HL-60 (cell line): ENCODE measurements at regions not wholly inside any gene's neighbourhood (a gene's known extent, or its start where the extent isn't known, plus 50 kb on each side); places are given as distances from the start of the nearest gene placed in this dataset.

Experiments
- DNase-seq, 2 experiments: peaks; one replicate each; pipeline ENCODE4 v3.0.0-alpha.2; 2010 to 2020; ENCODE audit warnings: low read depth in 1 of 2, low spot score in 1 of 2
- H3K27ac ChIP-seq: fragments of 250-450 bp; sonication (Bioruptor Pico); replicated peaks from 2 replicates; pipeline ENCODE4 v1.5.1; 2020; ENCODE audit warnings: mild to moderate bottlenecking, moderate library complexity
- H3K27me3 ChIP-seq: fragments of 250-450 bp; sonication (Bioruptor Pico); 2 replicates; pipeline ENCODE4 v1.5.1; 2021; ENCODE audit warnings: mild to moderate bottlenecking, moderate library complexity; ENCODE audit not compliant: insufficient read depth, poor library complexity, severe bottlenecking
- H3K4me3 ChIP-seq: replicated peaks from 2 replicates; pipeline ENCODE4 v1.5.1; 2011; ENCODE audit warnings: mild to moderate bottlenecking, control low read depth, low read length; ENCODE audit not compliant: insufficient read depth
- GABPA ChIP-seq: IDR thresholded peaks from 2 replicates; pipeline ENCODE4 v1.6.1; 2012; ENCODE audit warnings: low read depth
- POLR2AphosphoS5 ChIP-seq: IDR thresholded peaks from 2 replicates; pipeline ENCODE4 v1.6.1; 2012; ENCODE audit warnings: low read depth
- SPI1 ChIP-seq: IDR thresholded peaks from 2 replicates; pipeline ENCODE4 v1.6.1; 2012; ENCODE audit warnings: low read depth, mild to moderate bottlenecking, borderline replicate concordance
- TF ChIP-seq, protein P1 (sequence below): IDR thresholded peaks from one replicate; pipeline ENCODE4 v1.5.1; 2011; ENCODE audit warnings: low read length, control low read depth, inconsistent platforms; ENCODE audit not compliant: insufficient read depth
- TF ChIP-seq, protein P2 (sequence below): IDR thresholded peaks from 2 replicates; pipeline ENCODE4 v1.6.1; 2012; ENCODE audit warnings: low read depth; ENCODE audit not compliant: insufficient replicate concordance

DNA sequence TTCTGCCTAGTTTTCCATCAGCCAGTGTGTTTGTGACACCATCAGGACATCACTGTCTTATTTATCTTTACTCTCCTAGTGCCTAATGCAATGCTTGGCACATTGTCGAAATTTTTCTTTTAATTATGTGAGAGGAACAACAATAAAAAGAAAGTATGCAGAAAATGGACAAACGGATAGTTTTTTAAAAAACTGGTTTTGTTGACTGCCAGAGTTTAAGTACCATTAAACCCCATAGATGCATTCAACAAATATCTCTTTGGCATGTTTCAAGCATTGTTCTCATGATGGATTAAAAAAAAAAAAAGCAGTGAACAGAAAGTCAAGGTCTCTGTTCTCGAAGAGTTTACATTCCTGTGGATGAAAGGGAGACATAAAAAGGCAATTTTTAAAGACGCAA is 398.4 kb downstream of the PPP3CA start:
- no peak overlapping the region for H3K4me3 ChIP-seq
- TF ChIP-seq, protein P1, sequence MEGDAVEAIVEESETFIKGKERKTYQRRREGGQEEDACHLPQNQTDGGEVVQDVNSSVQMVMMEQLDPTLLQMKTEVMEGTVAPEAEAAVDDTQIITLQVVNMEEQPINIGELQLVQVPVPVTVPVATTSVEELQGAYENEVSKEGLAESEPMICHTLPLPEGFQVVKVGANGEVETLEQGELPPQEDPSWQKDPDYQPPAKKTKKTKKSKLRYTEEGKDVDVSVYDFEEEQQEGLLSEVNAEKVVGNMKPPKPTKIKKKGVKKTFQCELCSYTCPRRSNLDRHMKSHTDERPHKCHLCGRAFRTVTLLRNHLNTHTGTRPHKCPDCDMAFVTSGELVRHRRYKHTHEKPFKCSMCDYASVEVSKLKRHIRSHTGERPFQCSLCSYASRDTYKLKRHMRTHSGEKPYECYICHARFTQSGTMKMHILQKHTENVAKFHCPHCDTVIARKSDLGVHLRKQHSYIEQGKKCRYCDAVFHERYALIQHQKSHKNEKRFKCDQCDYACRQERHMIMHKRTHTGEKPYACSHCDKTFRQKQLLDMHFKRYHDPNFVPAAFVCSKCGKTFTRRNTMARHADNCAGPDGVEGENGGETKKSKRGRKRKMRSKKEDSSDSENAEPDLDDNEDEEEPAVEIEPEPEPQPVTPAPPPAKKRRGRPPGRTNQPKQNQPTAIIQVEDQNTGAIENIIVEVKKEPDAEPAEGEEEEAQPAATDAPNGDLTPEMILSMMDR, result no peak
- TF ChIP-seq POLR2AphosphoS5 (no peak), SPI1 (no peak), GABPA (no peak)
- TF ChIP-seq, protein P2, sequence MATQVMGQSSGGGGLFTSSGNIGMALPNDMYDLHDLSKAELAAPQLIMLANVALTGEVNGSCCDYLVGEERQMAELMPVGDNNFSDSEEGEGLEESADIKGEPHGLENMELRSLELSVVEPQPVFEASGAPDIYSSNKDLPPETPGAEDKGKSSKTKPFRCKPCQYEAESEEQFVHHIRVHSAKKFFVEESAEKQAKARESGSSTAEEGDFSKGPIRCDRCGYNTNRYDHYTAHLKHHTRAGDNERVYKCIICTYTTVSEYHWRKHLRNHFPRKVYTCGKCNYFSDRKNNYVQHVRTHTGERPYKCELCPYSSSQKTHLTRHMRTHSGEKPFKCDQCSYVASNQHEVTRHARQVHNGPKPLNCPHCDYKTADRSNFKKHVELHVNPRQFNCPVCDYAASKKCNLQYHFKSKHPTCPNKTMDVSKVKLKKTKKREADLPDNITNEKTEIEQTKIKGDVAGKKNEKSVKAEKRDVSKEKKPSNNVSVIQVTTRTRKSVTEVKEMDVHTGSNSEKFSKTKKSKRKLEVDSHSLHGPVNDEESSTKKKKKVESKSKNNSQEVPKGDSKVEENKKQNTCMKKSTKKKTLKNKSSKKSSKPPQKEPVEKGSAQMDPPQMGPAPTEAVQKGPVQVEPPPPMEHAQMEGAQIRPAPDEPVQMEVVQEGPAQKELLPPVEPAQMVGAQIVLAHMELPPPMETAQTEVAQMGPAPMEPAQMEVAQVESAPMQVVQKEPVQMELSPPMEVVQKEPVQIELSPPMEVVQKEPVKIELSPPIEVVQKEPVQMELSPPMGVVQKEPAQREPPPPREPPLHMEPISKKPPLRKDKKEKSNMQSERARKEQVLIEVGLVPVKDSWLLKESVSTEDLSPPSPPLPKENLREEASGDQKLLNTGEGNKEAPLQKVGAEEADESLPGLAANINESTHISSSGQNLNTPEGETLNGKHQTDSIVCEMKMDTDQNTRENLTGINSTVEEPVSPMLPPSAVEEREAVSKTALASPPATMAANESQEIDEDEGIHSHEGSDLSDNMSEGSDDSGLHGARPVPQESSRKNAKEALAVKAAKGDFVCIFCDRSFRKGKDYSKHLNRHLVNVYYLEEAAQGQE, result no peak
- no peaks in the 10 kb centered on the region for H3K27me3 ChIP-seq
- no peak overlapping the region for H3K27ac ChIP-seq
- no peak for DNase-seq

- no peaks in the 10 kb centered on the region for H3K27me3 ChIP-seq
- H3K4me3 ChIP-seq, result no peak overlapping the region
- no peak for DNase-seq
- H3K27ac ChIP-seq, result no peak overlapping the region
- TF ChIP-seq, protein P2, result no peak
- TF ChIP-seq GABPA (no peak), SPI1 (no peak), POLR2AphosphoS5 (no peak)
- TF ChIP-seq, protein P1, result no peak
Measured at GRCh38 chr4:100945789-100946188, 401.5 kb downstream of the PPP3CA start.

- TF ChIP-seq POLR2AphosphoS5, result no peak
- Histone ChIP-seq H3K27ac (no peak overlapping the region), H3K4me3 (no peak overlapping the region), H3K27me3 (no peaks in the 10 kb centered on the region)
- DNase-seq, result no peak
Measured at GRCh38 chr4:100938698-100939097, 408.6 kb downstream of the PPP3CA start.

- DNase-seq, result no peak
- TF ChIP-seq SPI1 (no peak), GABPA (no peak), POLR2AphosphoS5 (no peak)
- TF ChIP-seq, protein P1, result no peak
- TF ChIP-seq, protein P2, result no peak
- Histone ChIP-seq H3K4me3 (no peak overlapping the region), H3K27ac (no peak overlapping the region), H3K27me3 (no peaks in the 10 kb centered on the region)
Measured at GRCh38 chr4:100936661-100937375, 410.5 kb downstream of the PPP3CA start.
